Esophagus squamous epithelium (tissue), 4 donors: ENCODE measurements at regions not wholly inside any gene's neighbourhood (a gene's known extent, or its start where the extent isn't known, plus 50 kb on each side); places are given as distances from the start of the nearest gene placed in this dataset.
"Not testable (repeated sequence)": the region's sequence is repeated elsewhere in the genome, so short reads cannot be mapped to it uniquely, and the experiment has no call there.

Experiments used
- CTCF ChIP-seq, 6 experiments: fragments of 450-650 bp in 4 of 6; fragments of 200-600 bp in 2 of 6; sonication (generic) in 2 of 6; IDR thresholded peaks; one replicate each; pipeline ENCODE4 v1.5.1; 2016 to 2019; ENCODE audit warnings: antibody characterized with exemption in 6 of 6, mild to moderate bottlenecking in 4 of 6, moderate library complexity in 4 of 6
- POLR2A ChIP-seq, 4 donors: fragments of 450-650 bp; IDR thresholded peaks; one replicate each; pipeline ENCODE4 v1.6.1; 2017; ENCODE audit warnings: antibody characterized with exemption in 4 of 4, mild to moderate bottlenecking in 4 of 4, moderate library complexity in 3 of 4

- not testable (repeated sequence) for TF ChIP-seq POLR2A, CTCF (IDR thresholded peaks at IDR 0.05)
Measured at GRCh38 chr5:13335026-13335425, 609.5 kb downstream of the DNAH5 start.
